ENCODE measurements at regions not wholly inside any gene's neighbourhood (a gene's known extent, or its start where the extent isn't known, plus 50 kb on each side); places are given as distances from the start of the nearest gene placed in this dataset.

DNA sequence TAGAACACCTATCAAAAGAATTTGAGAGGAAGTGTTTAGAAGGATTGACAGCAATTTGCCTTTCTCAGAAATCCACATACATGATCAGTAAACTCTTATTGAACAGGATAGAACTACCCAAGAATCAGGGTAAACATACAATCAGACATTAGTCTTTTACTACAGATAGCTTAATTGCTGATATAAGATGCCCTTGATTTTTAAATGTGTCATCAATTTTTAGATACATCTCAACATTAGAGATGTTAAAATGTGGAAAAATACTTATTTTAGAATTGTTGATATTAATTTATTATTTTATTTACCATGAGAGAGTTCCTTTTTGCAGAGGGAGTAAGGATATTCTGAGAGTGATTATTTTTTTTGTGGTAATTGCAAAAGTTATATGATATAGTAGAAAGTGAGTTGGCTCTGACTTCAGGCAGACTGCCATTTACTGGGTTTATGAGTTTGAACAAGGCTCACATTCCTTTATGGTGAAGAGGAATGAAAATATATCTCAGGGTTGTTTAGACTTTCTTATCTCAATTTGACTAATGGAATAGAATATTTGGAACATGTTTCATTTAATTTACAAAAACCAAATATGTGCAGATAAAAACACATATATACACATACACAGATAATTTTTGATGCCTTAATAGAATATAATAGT, 302.8 kb upstream of the GOLIM4 start:
- Histone ChIP-seq H3K36me3 (no peaks in the 10 kb centered on the region), H3K4me3 (no peak overlapping the region), H3K4me1 (no peaks in the 10 kb centered on the region), H3K9me3 (no peaks in the 10 kb centered on the region), H3K27ac (no peak overlapping the region), H3K27me3 (no peaks in the 10 kb centered on the region)
- TF ChIP-seq POLR2A (IDR thresholded peaks at IDR 0.05) = no peak
- TF ChIP-seq EP300 (IDR thresholded peaks at IDR 0.05) = no peak
- TF ChIP-seq POLR2AphosphoS5 (IDR thresholded peaks at IDR 0.05) = no peak
- no peak for TF ChIP-seq CTCF (IDR thresholded peaks at IDR 0.05)
- no peak for DNase-seq (ENCODE audit: low spot score in 2 of 2)

GRCh38 chr3:168396861-168397260, 301.1 kb upstream of the GOLIM4 start:
- no peak for TF ChIP-seq POLR2AphosphoS5 (IDR thresholded peaks at IDR 0.05)
- TF ChIP-seq EP300 (IDR thresholded peaks at IDR 0.05) = no peak
- no peak for TF ChIP-seq POLR2A (IDR thresholded peaks at IDR 0.05)
- TF ChIP-seq CTCF (IDR thresholded peaks at IDR 0.05) = no peak
- Histone ChIP-seq H3K27ac (no peak overlapping the region), H3K4me3 (no peak overlapping the region), H3K4me1 (no peaks in the 10 kb centered on the region), H3K36me3 (no peaks in the 10 kb centered on the region), H3K9me3 (no peaks in the 10 kb centered on the region), H3K27me3 (no peaks in the 10 kb centered on the region)
- 83% methylated on average over 1 of the region's 1 CpG for WGBS
- no peak for DNase-seq (ENCODE audit: low spot score in 2 of 2)

GRCh38 chr3:168395551-168395950, 299.8 kb upstream of the GOLIM4 start:
- no peaks in the 10 kb centered on the region for H3K9me3 ChIP-seq
- H3K36me3 ChIP-seq = no peaks in the 10 kb centered on the region
- H3K27me3 ChIP-seq = no peaks in the 10 kb centered on the region
- H3K4me1 ChIP-seq = no peaks in the 10 kb centered on the region
- WGBS = 76% methylated on average over 2 of the region's 2 CpGs
- no peak overlapping the region for H3K4me3 ChIP-seq
- no peak overlapping the region for H3K27ac ChIP-seq
- DNase-seq (ENCODE audit: low spot score in 2 of 2) = no peak
- TF ChIP-seq POLR2AphosphoS5 (IDR thresholded peaks at IDR 0.05) (no peak), CTCF (IDR thresholded peaks at IDR 0.05) (no peak), POLR2A (IDR thresholded peaks at IDR 0.05) (no peak), EP300 (IDR thresholded peaks at IDR 0.05) (no peak)

- TF ChIP-seq CTCF (IDR thresholded peaks at IDR 0.05) (no peak), EP300 (IDR thresholded peaks at IDR 0.05) (no peak), POLR2A (IDR thresholded peaks at IDR 0.05) (no peak), POLR2AphosphoS5 (IDR thresholded peaks at IDR 0.05) (no peak)
- WGBS = 86% methylated on average over 2 of the region's 2 CpGs
- Histone ChIP-seq H3K27ac (no peak overlapping the region), H3K4me3 (no peak overlapping the region), H3K4me1 (no peaks in the 10 kb centered on the region), H3K36me3 (no peaks in the 10 kb centered on the region), H3K27me3 (no peaks in the 10 kb centered on the region), H3K9me3 (no peaks in the 10 kb centered on the region)
- DNase-seq (ENCODE audit: low spot score in 2 of 2) = no peak
Observed at GRCh38 chr3:168394439-168394838, 298.7 kb upstream of the GOLIM4 start.

- Histone ChIP-seq H3K4me3 (no peak overlapping the region), H3K4me1 (no peaks in the 10 kb centered on the region), H3K36me3 (no peaks in the 10 kb centered on the region), H3K27ac (no peak overlapping the region), H3K27me3 (no peaks in the 10 kb centered on the region), H3K9me3 (no peaks in the 10 kb centered on the region)
- no peak for DNase-seq (ENCODE audit: low spot score in 2 of 2)
- TF ChIP-seq CTCF (IDR thresholded peaks at IDR 0.05) (no peak), POLR2AphosphoS5 (IDR thresholded peaks at IDR 0.05) (no peak), POLR2A (IDR thresholded peaks at IDR 0.05) (no peak), EP300 (IDR thresholded peaks at IDR 0.05) (no peak)
Observed at GRCh38 chr3:168386301-168386700, 290.6 kb upstream of the GOLIM4 start.

Data from suprapubic skin (tissue), 4 donors.